GM12878 (cell line): ENCODE measurements at regions not wholly inside any gene's neighbourhood (a gene's known extent, or its start where the extent isn't known, plus 50 kb on each side); places are given as distances from the start of the nearest gene placed in this dataset.

Source experiments
- ATAC-seq: fragments of 200-7000 bp; cut with Tn5 transposase; 3 replicates; pipeline ENCODE4 v1.9.1; 2020; ENCODE audit warnings: mild to moderate bottlenecking, moderate library complexity
- BruUV-seq: library from RNA; stranded (reverse); fragments of 400-500 nt; replicated peaks from 2 replicates; lab custom pipeline; 2021; lab: Mats Ljungman, UMichigan
- CTCF ChIA-PET: fragments of 300-600 bp; sonication (Branson Sonifier 250); formaldehyde crosslinking; extraction: SDS; loops from one replicate; lab custom pipeline; 2021; ENCODE audit warnings: inconsistent platforms; lab: Yijun Ruan, JAX
- POLR2A ChIA-PET: fragments of 350-600 bp; formaldehyde crosslinking; extraction: SDS; loops from one replicate; lab custom pipeline; 2021; ENCODE audit warnings: inconsistent platforms; lab: Charles Lee
- RAD21 ChIA-PET: fragments of 300-600 bp; sonication (Branson Sonifier 250); formaldehyde crosslinking; loops from one replicate; lab custom pipeline; 2023; ENCODE audit warnings: antibody characterized with exemption; ENCODE audit not compliant: unreplicated experiment; lab: Charles Lee
- SMC1A ChIA-PET: fragments of 300-600 bp; sonication (Branson Sonifier 250); formaldehyde crosslinking; loops from one replicate; lab custom pipeline; 2023; ENCODE audit not compliant: unreplicated experiment, uncharacterized antibody; lab: Charles Lee
- DNase-seq: peaks from one replicate; pipeline ENCODE4 v3.0.0-alpha.2; 2011; ENCODE audit warnings: low read depth, low spot score
- FAIRE-seq: peaks from 3 replicates; lab custom pipeline; 2011; peaks lifted over from hg19 to GRCh38; lab: Jason Lieb, UNC
- H2AFZ ChIP-seq: 2 replicates; pipeline ENCODE4 v1.6.0; 2011; ENCODE audit warnings: low read depth, low read length, control low read depth; ENCODE audit not compliant: control insufficient read depth
- H3K27ac ChIP-seq: 2 replicates; pipeline ENCODE4 v1.5.1; 2011; ENCODE audit warnings: control low read depth; ENCODE audit not compliant: control insufficient read depth, insufficient read depth
- H3K27me3 ChIP-seq, 2 experiments: replicated peaks in 1 of 2; 2 replicates each; pipeline versions ENCODE4 v1.6.0 to v1.6.1; 2011; ENCODE audit warnings: low read length in 1 of 2; ENCODE audit not compliant: control insufficient read depth in 2 of 2, insufficient read depth in 2 of 2
- H3K36me3 ChIP-seq, 2 experiments: 2 replicates each; pipeline ENCODE4 v1.5.1; 2011; ENCODE audit warnings: low read length in 1 of 2; ENCODE audit not compliant: control insufficient read depth in 2 of 2, insufficient read depth in 2 of 2
- H3K4me1 ChIP-seq: 2 replicates; pipeline ENCODE4 v1.6.1; 2011; ENCODE audit warnings: mild to moderate bottlenecking, low read length, moderate library complexity, mixed read lengths; ENCODE audit not compliant: control insufficient read depth, insufficient read depth
- H3K4me2 ChIP-seq: 2 replicates; pipeline ENCODE4 v1.6.0; 2011; ENCODE audit warnings: control low read depth; ENCODE audit not compliant: control insufficient read depth, insufficient read depth
- H3K4me3 ChIP-seq: fragments of 200-600 bp; sonication (generic); 2 replicates; pipeline ENCODE4 v1.5.1; 2016
- H3K79me2 ChIP-seq: 2 replicates; pipeline ENCODE4 v1.6.0; 2011; ENCODE audit warnings: low read length; ENCODE audit not compliant: control insufficient read depth, insufficient read depth
- H3K9ac ChIP-seq: 2 replicates; pipeline ENCODE4 v1.8.0; 2011; ENCODE audit warnings: low read length, control low read depth, mixed read lengths; ENCODE audit not compliant: control insufficient read depth, insufficient read depth
- H3K9me3 ChIP-seq: replicated peaks from 3 replicates; pipeline ENCODE4 v1.5.1; 2011; ENCODE audit warnings: mild to moderate bottlenecking, low read length; ENCODE audit not compliant: control insufficient read depth, insufficient read depth
- H4K20me1 ChIP-seq: 2 replicates; pipeline ENCODE4 v1.6.0; 2011; ENCODE audit not compliant: control insufficient read depth, insufficient read depth
- BCL11A ChIP-seq: IDR thresholded peaks from 2 replicates; pipeline ENCODE4 v1.6.1; 2011; ENCODE audit warnings: low read depth, low read length
- NFIC ChIP-seq: IDR thresholded peaks from 2 replicates; pipeline ENCODE4 v1.6.1; 2012; ENCODE audit warnings: low read depth, mild to moderate bottlenecking, inconsistent platforms, low read length, moderate library complexity
- RCOR1 ChIP-seq: conservative IDR thresholded peaks from 2 replicates; pipeline ENCODE4 v1.6.1; 2012; ENCODE audit warnings: low read depth, low read length, improper control_type of control experiment
- SIN3A ChIP-seq: IDR thresholded peaks from 2 replicates; pipeline ENCODE4 v1.6.1; 2012; ENCODE audit warnings: low read depth, low read length, improper control_type of control experiment
- WGBS: methylation state at CpG from one replicate; pipeline ENCODE4 v1.1.6; 2016; ENCODE audit warnings: low lambda C conversion rate; ENCODE audit not compliant: insufficient replicate concordance, insufficient coverage; ENCODE audit errors: missing lambda C conversion rate; 5-methylcytosine and 5-hydroxymethylcytosine counted together
- in situ Hi-C: fragments of 300-500 bp; cut with MboI; formaldehyde crosslinking; loops from 9 replicates; pipeline ENCODE4 v1.14.3; 2018; ENCODE audit warnings: mixed read lengths
- intact Hi-C: fragments of 100-400 bp; cut with micrococcal nuclease; formaldehyde crosslinking; loops from one replicate; pipeline ENCODE4 v1.14.2; 2022; ENCODE audit not compliant: unreplicated experiment
- TF ChIP-seq, protein P1 (sequence below): IDR thresholded peaks from 2 replicates; pipeline ENCODE4 v1.6.1; 2011; ENCODE audit warnings: low read depth, low read length, improper control_type of control experiment, borderline replicate concordance
- TF ChIP-seq, protein P2 (sequence below): fragments of 150-350 bp; IDR thresholded peaks from 2 replicates; pipeline ENCODE4 v1.6.1; 2016; ENCODE audit warnings: low read depth, low read length
- TF ChIP-seq, protein P3 (sequence below): fragments of 450-650 bp; IDR thresholded peaks from 2 replicates; pipeline ENCODE4 v1.6.1; 2016; ENCODE audit warnings: mild to moderate bottlenecking

DNA sequence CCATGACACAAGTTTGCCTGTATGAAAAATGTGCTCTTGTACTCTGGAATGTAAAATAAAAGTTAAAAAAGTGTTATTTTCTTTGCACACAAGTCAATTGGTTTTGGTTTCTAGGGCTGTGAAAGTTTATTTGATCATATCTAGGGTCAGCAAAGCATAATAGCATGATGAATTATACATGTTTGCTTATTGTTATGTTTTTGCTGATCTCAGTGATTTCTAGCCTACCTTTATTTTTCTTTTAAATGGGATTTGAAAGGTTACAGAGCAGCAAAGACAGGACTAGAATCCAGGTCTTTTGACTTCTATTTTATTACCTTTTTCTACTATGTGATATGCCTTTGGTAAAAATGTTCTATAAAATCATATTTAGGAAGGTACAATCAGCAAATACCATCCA lies 481.0 kb downstream of the PRR32 start (continued):
- TF ChIP-seq, protein P1, sequence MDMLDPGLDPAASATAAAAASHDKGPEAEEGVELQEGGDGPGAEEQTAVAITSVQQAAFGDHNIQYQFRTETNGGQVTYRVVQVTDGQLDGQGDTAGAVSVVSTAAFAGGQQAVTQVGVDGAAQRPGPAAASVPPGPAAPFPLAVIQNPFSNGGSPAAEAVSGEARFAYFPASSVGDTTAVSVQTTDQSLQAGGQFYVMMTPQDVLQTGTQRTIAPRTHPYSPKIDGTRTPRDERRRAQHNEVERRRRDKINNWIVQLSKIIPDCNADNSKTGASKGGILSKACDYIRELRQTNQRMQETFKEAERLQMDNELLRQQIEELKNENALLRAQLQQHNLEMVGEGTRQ = no peak

DNA sequence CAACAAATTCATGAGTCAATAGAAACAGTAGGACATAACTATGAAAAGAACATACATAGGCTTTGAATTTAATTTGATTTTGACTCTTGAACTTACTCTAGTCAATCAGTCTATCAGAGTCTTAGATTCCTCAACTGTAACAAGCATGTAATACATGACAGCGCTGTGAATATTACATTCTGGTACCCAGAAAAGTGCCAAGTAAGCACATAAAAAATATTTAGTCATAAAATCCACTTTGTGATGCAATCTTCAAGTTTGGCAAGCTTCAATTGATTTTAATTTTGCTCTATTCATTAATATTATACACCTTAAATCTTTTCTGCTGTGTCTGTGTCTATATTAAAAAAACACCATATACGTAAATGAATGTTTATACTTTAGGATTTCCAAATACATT lies 483.3 kb downstream of the PRR32 start:
- WGBS = 59% methylated on average over 2 of the region's 2 CpGs
- RAD21 ChIA-PET = no interaction called here
- in situ Hi-C loops = no loop called here

More for the DNA sequence above, 483.3 kb downstream of the PRR32 start:
- Histone ChIP-seq H3K36me3 (no peaks in the 10 kb centered on the region), H3K9me3 (no peaks in the 10 kb centered on the region), H3K4me2 (no peak overlapping the region), H3K79me2 (no peaks in the 10 kb centered on the region), H2AFZ (no peak overlapping the region), H4K20me1 (no peaks in the 10 kb centered on the region), H3K27me3 (no peaks in the 10 kb centered on the region), H3K27ac (no peak overlapping the region), H3K4me3 (no peak overlapping the region), H3K9ac (no peak overlapping the region), H3K4me1 (no peaks in the 10 kb centered on the region)
- ChIA-PET CTCF (no interaction called here), POLR2A (no interaction called here), SMC1A (no interaction called here)
- no peak for DNase-seq
- BruUV-seq = no TSS peak
- intact Hi-C loops = no loop called here
- FAIRE-seq = no peak
- no peak for ATAC-seq
- TF ChIP-seq, protein P2, sequence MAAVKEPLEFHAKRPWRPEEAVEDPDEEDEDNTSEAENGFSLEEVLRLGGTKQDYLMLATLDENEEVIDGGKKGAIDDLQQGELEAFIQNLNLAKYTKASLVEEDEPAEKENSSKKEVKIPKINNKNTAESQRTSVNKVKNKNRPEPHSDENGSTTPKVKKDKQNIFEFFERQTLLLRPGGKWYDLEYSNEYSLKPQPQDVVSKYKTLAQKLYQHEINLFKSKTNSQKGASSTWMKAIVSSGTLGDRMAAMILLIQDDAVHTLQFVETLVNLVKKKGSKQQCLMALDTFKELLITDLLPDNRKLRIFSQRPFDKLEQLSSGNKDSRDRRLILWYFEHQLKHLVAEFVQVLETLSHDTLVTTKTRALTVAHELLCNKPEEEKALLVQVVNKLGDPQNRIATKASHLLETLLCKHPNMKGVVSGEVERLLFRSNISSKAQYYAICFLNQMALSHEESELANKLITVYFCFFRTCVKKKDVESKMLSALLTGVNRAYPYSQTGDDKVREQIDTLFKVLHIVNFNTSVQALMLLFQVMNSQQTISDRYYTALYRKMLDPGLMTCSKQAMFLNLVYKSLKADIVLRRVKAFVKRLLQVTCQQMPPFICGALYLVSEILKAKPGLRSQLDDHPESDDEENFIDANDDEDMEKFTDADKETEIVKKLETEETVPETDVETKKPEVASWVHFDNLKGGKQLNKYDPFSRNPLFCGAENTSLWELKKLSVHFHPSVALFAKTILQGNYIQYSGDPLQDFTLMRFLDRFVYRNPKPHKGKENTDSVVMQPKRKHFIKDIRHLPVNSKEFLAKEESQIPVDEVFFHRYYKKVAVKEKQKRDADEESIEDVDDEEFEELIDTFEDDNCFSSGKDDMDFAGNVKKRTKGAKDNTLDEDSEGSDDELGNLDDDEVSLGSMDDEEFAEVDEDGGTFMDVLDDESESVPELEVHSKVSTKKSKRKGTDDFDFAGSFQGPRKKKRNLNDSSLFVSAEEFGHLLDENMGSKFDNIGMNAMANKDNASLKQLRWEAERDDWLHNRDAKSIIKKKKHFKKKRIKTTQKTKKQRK = no peak
- no peak for TF ChIP-seq SIN3A
- no peak for TF ChIP-seq NFIC
- TF ChIP-seq, protein P3, sequence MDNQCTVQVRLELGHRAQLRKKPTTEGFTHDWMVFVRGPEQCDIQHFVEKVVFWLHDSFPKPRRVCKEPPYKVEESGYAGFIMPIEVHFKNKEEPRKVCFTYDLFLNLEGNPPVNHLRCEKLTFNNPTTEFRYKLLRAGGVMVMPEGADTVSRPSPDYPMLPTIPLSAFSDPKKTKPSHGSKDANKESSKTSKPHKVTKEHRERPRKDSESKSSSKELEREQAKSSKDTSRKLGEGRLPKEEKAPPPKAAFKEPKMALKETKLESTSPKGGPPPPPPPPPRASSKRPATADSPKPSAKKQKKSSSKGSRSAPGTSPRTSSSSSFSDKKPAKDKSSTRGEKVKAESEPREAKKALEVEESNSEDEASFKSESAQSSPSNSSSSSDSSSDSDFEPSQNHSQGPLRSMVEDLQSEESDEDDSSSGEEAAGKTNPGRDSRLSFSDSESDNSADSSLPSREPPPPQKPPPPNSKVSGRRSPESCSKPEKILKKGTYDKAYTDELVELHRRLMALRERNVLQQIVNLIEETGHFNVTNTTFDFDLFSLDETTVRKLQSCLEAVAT = no peak
- no peak for TF ChIP-seq BCL11A
- no peak for TF ChIP-seq RCOR1
